ENCODE measurements at regions not wholly inside any gene's neighbourhood (a gene's known extent, or its start where the extent isn't known, plus 50 kb on each side); places are given as distances from the start of the nearest gene placed in this dataset.

DNA sequence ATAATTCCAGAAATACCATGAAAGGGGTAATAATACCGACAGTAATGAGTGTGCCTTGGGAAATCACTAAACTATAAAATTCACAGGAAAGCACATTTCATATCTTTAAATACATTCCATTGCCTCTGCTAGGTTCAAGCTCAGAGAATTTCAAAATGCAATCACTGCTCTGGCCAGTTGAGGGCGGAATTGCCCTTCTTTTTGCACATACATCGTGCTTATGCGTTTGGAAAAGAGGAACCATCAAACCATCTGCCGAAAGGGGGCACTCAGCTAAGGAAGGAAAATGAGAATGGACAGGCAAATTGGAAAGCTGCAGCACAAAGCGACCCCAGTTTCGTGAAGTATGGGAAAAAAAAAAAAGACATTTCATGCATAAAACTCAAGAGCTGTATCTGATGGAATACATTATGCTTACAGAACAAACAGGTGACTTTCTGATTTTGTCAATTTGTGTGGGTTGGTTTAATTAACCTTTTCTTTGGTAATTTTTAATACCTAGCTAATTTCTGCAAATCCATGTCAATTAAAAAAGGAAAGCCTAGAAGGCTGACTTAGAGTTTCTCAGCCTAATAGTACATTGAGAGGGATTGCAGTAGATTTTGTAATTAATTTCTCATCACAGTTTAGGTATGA, 61.4 kb downstream of the TUSC7 start (continued):
- TF ChIP-seq, protein P1, sequence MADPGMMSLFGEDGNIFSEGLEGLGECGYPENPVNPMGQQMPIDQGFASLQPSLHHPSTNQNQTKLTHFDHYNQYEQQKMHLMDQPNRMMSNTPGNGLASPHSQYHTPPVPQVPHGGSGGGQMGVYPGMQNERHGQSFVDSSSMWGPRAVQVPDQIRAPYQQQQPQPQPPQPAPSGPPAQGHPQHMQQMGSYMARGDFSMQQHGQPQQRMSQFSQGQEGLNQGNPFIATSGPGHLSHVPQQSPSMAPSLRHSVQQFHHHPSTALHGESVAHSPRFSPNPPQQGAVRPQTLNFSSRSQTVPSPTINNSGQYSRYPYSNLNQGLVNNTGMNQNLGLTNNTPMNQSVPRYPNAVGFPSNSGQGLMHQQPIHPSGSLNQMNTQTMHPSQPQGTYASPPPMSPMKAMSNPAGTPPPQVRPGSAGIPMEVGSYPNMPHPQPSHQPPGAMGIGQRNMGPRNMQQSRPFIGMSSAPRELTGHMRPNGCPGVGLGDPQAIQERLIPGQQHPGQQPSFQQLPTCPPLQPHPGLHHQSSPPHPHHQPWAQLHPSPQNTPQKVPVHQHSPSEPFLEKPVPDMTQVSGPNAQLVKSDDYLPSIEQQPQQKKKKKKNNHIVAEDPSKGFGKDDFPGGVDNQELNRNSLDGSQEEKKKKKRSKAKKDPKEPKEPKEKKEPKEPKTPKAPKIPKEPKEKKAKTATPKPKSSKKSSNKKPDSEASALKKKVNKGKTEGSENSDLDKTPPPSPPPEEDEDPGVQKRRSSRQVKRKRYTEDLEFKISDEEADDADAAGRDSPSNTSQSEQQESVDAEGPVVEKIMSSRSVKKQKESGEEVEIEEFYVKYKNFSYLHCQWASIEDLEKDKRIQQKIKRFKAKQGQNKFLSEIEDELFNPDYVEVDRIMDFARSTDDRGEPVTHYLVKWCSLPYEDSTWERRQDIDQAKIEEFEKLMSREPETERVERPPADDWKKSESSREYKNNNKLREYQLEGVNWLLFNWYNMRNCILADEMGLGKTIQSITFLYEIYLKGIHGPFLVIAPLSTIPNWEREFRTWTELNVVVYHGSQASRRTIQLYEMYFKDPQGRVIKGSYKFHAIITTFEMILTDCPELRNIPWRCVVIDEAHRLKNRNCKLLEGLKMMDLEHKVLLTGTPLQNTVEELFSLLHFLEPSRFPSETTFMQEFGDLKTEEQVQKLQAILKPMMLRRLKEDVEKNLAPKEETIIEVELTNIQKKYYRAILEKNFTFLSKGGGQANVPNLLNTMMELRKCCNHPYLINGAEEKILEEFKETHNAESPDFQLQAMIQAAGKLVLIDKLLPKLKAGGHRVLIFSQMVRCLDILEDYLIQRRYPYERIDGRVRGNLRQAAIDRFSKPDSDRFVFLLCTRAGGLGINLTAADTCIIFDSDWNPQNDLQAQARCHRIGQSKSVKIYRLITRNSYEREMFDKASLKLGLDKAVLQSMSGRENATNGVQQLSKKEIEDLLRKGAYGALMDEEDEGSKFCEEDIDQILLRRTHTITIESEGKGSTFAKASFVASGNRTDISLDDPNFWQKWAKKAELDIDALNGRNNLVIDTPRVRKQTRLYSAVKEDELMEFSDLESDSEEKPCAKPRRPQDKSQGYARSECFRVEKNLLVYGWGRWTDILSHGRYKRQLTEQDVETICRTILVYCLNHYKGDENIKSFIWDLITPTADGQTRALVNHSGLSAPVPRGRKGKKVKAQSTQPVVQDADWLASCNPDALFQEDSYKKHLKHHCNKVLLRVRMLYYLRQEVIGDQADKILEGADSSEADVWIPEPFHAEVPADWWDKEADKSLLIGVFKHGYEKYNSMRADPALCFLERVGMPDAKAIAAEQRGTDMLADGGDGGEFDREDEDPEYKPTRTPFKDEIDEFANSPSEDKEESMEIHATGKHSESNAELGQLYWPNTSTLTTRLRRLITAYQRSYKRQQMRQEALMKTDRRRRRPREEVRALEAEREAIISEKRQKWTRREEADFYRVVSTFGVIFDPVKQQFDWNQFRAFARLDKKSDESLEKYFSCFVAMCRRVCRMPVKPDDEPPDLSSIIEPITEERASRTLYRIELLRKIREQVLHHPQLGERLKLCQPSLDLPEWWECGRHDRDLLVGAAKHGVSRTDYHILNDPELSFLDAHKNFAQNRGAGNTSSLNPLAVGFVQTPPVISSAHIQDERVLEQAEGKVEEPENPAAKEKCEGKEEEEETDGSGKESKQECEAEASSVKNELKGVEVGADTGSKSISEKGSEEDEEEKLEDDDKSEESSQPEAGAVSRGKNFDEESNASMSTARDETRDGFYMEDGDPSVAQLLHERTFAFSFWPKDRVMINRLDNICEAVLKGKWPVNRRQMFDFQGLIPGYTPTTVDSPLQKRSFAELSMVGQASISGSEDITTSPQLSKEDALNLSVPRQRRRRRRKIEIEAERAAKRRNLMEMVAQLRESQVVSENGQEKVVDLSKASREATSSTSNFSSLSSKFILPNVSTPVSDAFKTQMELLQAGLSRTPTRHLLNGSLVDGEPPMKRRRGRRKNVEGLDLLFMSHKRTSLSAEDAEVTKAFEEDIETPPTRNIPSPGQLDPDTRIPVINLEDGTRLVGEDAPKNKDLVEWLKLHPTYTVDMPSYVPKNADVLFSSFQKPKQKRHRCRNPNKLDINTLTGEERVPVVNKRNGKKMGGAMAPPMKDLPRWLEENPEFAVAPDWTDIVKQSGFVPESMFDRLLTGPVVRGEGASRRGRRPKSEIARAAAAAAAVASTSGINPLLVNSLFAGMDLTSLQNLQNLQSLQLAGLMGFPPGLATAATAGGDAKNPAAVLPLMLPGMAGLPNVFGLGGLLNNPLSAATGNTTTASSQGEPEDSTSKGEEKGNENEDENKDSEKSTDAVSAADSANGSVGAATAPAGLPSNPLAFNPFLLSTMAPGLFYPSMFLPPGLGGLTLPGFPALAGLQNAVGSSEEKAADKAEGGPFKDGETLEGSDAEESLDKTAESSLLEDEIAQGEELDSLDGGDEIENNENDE (IDR thresholded peaks at IDR 0.05; ENCODE audit: insufficient replicate concordance, low read length), result peak; percentile 63
- no peak for TF ChIP-seq RBBP5 (IDR thresholded peaks at IDR 0.05; ENCODE audit: borderline replicate concordance, low read depth, low read length)
- TF ChIP-seq CTCF (IDR thresholded peaks at IDR 0.05; ENCODE audit: control extremely low read depth in 1 of 3, insufficient read depth in 1 of 3, low read depth in 1 of 3, low read length in 3 of 3), result peak; percentile 45 to 99 (median 99)
- no peak for TF ChIP-seq ASH2L (IDR thresholded peaks at IDR 0.05; ENCODE audit: low read length)
- no peak for TF ChIP-seq GTF2F1 (IDR thresholded peaks at IDR 0.05; ENCODE audit: borderline replicate concordance, low read depth, low read length)
- no peak for TF ChIP-seq FOSL1 (IDR thresholded peaks at IDR 0.05; ENCODE audit: insufficient read depth, low read depth, low read length)
- TF ChIP-seq CBX5 (IDR thresholded peaks at IDR 0.05; ENCODE audit: low read depth, low read length), result no peak
- no peak for TF ChIP-seq JUND (IDR thresholded peaks at IDR 0.05; ENCODE audit: low read length)
